H9 (cell line): ENCODE measurements at regions not wholly inside any gene's neighbourhood (a gene's known extent, or its start where the extent isn't known, plus 50 kb on each side); places are given as distances from the start of the nearest gene placed in this dataset.

ENCODE experiments used
- DNase-seq: peaks from one replicate; pipeline ENCODE4 v3.0.0-alpha.2; 2017
- H2AFZ ChIP-seq: one replicate; pipeline ENCODE4 v1.6.1; 2013; ENCODE audit warnings: mild to moderate bottlenecking, low read length, control low read depth, moderate library complexity
- H2AK5ac ChIP-seq: 2 replicates; pipeline ENCODE4 v1.6.1; 2013; ENCODE audit warnings: low read length, control low read depth, mixed read lengths; ENCODE audit not compliant: insufficient read length
- H2BK120ac ChIP-seq: one replicate; pipeline ENCODE4 v1.6.1; 2013; ENCODE audit warnings: low read depth, mild to moderate bottlenecking, low read length, control low read depth, inconsistent platforms; ENCODE audit not compliant: poor library complexity, severe bottlenecking
- H2BK12ac ChIP-seq: 2 replicates; pipeline ENCODE4 v1.6.1; 2013; ENCODE audit warnings: low read length, control low read depth, mixed read lengths, low read depth; ENCODE audit not compliant: insufficient read length
- H2BK15ac ChIP-seq: 2 replicates; pipeline ENCODE4 v1.6.1; 2013; ENCODE audit warnings: low read depth, low read length, control low read depth
- H2BK20ac ChIP-seq: one replicate; pipeline ENCODE4 v1.6.1; 2013; ENCODE audit warnings: low read depth, mild to moderate bottlenecking, low read length, control low read depth, inconsistent platforms; ENCODE audit not compliant: poor library complexity, severe bottlenecking
- H2BK5ac ChIP-seq: 2 replicates; pipeline ENCODE4 v1.6.1; 2013; ENCODE audit warnings: low read length, control low read depth, mixed read lengths; ENCODE audit not compliant: insufficient read length
- H3K14ac ChIP-seq: 2 replicates; pipeline ENCODE4 v1.6.1; 2013; ENCODE audit warnings: low read length, control low read depth; ENCODE audit not compliant: insufficient read depth
- H3K18ac ChIP-seq: 2 replicates; pipeline ENCODE4 v1.6.1; 2013; ENCODE audit warnings: low read depth, mild to moderate bottlenecking, mixed read lengths, low read length, control low read depth; ENCODE audit not compliant: insufficient read length
- H3K23ac ChIP-seq: 2 replicates; pipeline ENCODE4 v1.6.1; 2013; ENCODE audit warnings: low read length, control low read depth, mixed read lengths, low read depth; ENCODE audit not compliant: insufficient read length
- H3K23me2 ChIP-seq: 2 replicates; pipeline ENCODE4 v1.6.1; 2013; ENCODE audit warnings: low read depth, mild to moderate bottlenecking, mixed read lengths, low read length, control low read depth; ENCODE audit not compliant: insufficient read length, poor library complexity, severe bottlenecking
- H3K27ac ChIP-seq: 2 replicates; pipeline ENCODE4 v1.5.1; 2013; ENCODE audit warnings: low read length, control low read depth, mixed read lengths, low read depth; ENCODE audit not compliant: insufficient read length
- H3K27me3 ChIP-seq: 2 replicates; pipeline ENCODE4 v1.6.1; 2013; ENCODE audit warnings: low read length, control low read depth, inconsistent platforms; ENCODE audit not compliant: insufficient read depth
- H3K4ac ChIP-seq: 2 replicates; pipeline ENCODE4 v1.6.1; 2013; ENCODE audit warnings: low read depth, mild to moderate bottlenecking, control low read depth, inconsistent platforms, low read length, moderate library complexity
- H3K4me1 ChIP-seq: 2 replicates; pipeline ENCODE4 v1.6.1; 2013; ENCODE audit warnings: low read length, control low read depth, inconsistent platforms; ENCODE audit not compliant: insufficient read depth
- H3K4me2 ChIP-seq: 2 replicates; pipeline ENCODE4 v1.6.1; 2013; ENCODE audit warnings: low read length, control low read depth, mixed read lengths; ENCODE audit not compliant: insufficient read length, insufficient read depth
- H3K56ac ChIP-seq: 2 replicates; pipeline ENCODE4 v1.6.1; 2013; ENCODE audit warnings: low read depth, mild to moderate bottlenecking, mixed read lengths, low read length, control low read depth; ENCODE audit not compliant: insufficient read length
- H3K79me1 ChIP-seq: 2 replicates; pipeline ENCODE4 v1.6.1; 2013; ENCODE audit warnings: low read depth, mild to moderate bottlenecking, moderate library complexity, low read length, control low read depth, inconsistent platforms; ENCODE audit not compliant: insufficient read depth, poor library complexity, severe bottlenecking
- H3K79me2 ChIP-seq: 2 replicates; pipeline ENCODE4 v1.6.1; 2013; ENCODE audit warnings: low read length, control low read depth, inconsistent platforms; ENCODE audit not compliant: insufficient read depth
- H3K9ac ChIP-seq: 2 replicates; pipeline ENCODE4 v1.6.1; 2013; ENCODE audit warnings: low read length, control low read depth, mixed read lengths; ENCODE audit not compliant: insufficient read length; ENCODE audit errors: extremely low read depth
- H3K9me3 ChIP-seq: one replicate; pipeline ENCODE4 v1.6.1; 2013; ENCODE audit warnings: low read depth, low read length, inconsistent platforms; ENCODE audit not compliant: control insufficient read depth
- H3T11ph ChIP-seq: one replicate; pipeline ENCODE4 v1.6.1; 2013; ENCODE audit warnings: mild to moderate bottlenecking, low read length, control low read depth, inconsistent platforms
- H4K20me1 ChIP-seq: one replicate; pipeline ENCODE4 v1.6.1; 2013; ENCODE audit not compliant: control insufficient read depth, insufficient read length, insufficient read depth
- H4K5ac ChIP-seq: 2 replicates; pipeline ENCODE4 v1.6.1; 2013; ENCODE audit warnings: low read depth, mild to moderate bottlenecking, mixed read lengths, low read length, control low read depth; ENCODE audit not compliant: insufficient read length
- H4K8ac ChIP-seq: replicated peaks from 2 replicates; pipeline ENCODE4 v1.6.1; 2013; ENCODE audit warnings: low read length, control low read depth, mixed read lengths, low read depth; ENCODE audit not compliant: insufficient read length
- H4K91ac ChIP-seq: 2 replicates; pipeline ENCODE4 v1.6.1; 2013; ENCODE audit warnings: low read depth, mild to moderate bottlenecking, moderate library complexity, mixed read lengths, low read length, control low read depth; ENCODE audit not compliant: insufficient read length
- H3K27ac Mint-ChIP-seq, 3 experiments: 2 replicates in 2 of 3; 3 replicates in 1 of 3; pipeline ENCODE4 v1.8.0; 2020 to 2021; ENCODE audit warnings: mixed read lengths in 3 of 3, mild to moderate bottlenecking in 1 of 3, moderate library complexity in 1 of 3
- H3K27me3 Mint-ChIP-seq: 2 replicates; pipeline ENCODE4 v1.8.0; 2021; ENCODE audit warnings: low read depth, mild to moderate bottlenecking, moderate library complexity, mixed read lengths
- H3K36me3 Mint-ChIP-seq, 3 experiments: 2 replicates in 2 of 3; 3 replicates in 1 of 3; pipeline ENCODE4 v1.8.0; 2020 to 2021; ENCODE audit warnings: low read depth in 3 of 3, mixed read lengths in 3 of 3; ENCODE audit not compliant: insufficient read depth in 1 of 3
- H3K4me1 Mint-ChIP-seq, 2 experiments: 2 replicates each; pipeline ENCODE4 v1.8.0; 2020; ENCODE audit warnings: mixed read lengths in 2 of 2
- H3K4me3 Mint-ChIP-seq, 2 experiments: 2 replicates in 1 of 2; 3 replicates in 1 of 2; pipeline ENCODE4 v1.8.0; 2020 to 2021; ENCODE audit warnings: mild to moderate bottlenecking in 2 of 2, mixed read lengths in 2 of 2, moderate library complexity in 1 of 2
- H3K9me3 Mint-ChIP-seq, 2 experiments: 2 replicates in 1 of 2; 3 replicates in 1 of 2; pipeline ENCODE4 v1.8.0; 2020; ENCODE audit warnings: mild to moderate bottlenecking in 2 of 2, mixed read lengths in 2 of 2, moderate library complexity in 1 of 2
- CTCF ChIP-seq: fragments of 200-600 bp; sonication (generic); conservative IDR thresholded peaks from 3 replicates; pipeline ENCODE4 v1.8.0; 2021; ENCODE audit warnings: antibody characterized with exemption, mild to moderate bottlenecking
- WGBS: extraction: QIAGEN DNeasy Blood & Tissue Kit; methylation state at CpG from one replicate; pipeline ENCODE4 v1.1.7; 2013; ENCODE audit warnings: missing lambda C conversion rate, low lambda C conversion rate, mixed read lengths; ENCODE audit not compliant: insufficient read length; ENCODE audit errors: extremely low coverage; 5-methylcytosine and 5-hydroxymethylcytosine counted together

GRCh38 chr22:48600681-48601080, 1227.0 kb downstream of the BRD1 start:
- Histone ChIP-seq H3K79me1 (no peaks in the 10 kb centered on the region), H3K56ac (no peak overlapping the region), H4K5ac (no peak overlapping the region), H3K4ac (no peak overlapping the region), H3K4me2 (no peak overlapping the region), H2AK5ac (no peak overlapping the region), H4K20me1 (no peaks in the 10 kb centered on the region), H3K27ac (no peak overlapping the region), H2AFZ (no peak overlapping the region), H3K9ac (no peak overlapping the region), H3K18ac (no peak overlapping the region), H3K27me3 (no peaks in the 10 kb centered on the region), H3K9me3 (no peaks in the 10 kb centered on the region), H3K23ac (no peak overlapping the region), H4K8ac (no peak overlapping the region), H3T11ph (no peak overlapping the region), H3K23me2 (no peaks in the 10 kb centered on the region), H2BK5ac (no peak overlapping the region), H3K14ac (no peak overlapping the region), H2BK12ac (no peak overlapping the region), H2BK15ac (no peak overlapping the region), H2BK120ac (no peak overlapping the region), H3K4me1 (no peaks in the 10 kb centered on the region), H2BK20ac (no peak overlapping the region), H4K91ac (no peak overlapping the region), H3K79me2 (peaks cover 2% of the 10 kb centered on the region; the same call in 1 of the 2 replicates)
- peaks cover 7 to 13% of the 10 kb centered on the region in 2 experiments; a peak in 4 of 5 replicates for H3K9me3 Mint-ChIP-seq
- peaks cover 1% of the 10 kb centered on the region; the same call in 1 of the 2 replicates for H3K27me3 Mint-ChIP-seq
- no peak for TF ChIP-seq CTCF
- H3K4me3 Mint-ChIP-seq = no peak overlapping the region
- no peak for DNase-seq
- H3K4me1 Mint-ChIP-seq = no peaks in the 10 kb centered on the region
- peaks cover 16 to 30% (median 23%) of the 10 kb centered on the region in 3 experiments for H3K36me3 Mint-ChIP-seq
- 0 out of 7 replicates have a peak overlapping the region, but pooled peaks of 1 of the 3 experiments have one; percentile 21 for H3K27ac Mint-ChIP-seq
- no CpG with 5 or more reads among the region's 27 CpGs for WGBS
